ENCODE measurements at regions not wholly inside any gene's neighbourhood (a gene's known extent, or its start where the extent isn't known, plus 50 kb on each side); places are given as distances from the start of the nearest gene placed in this dataset.
A peak's percentile ranks its signal among the peaks of the same experiment; 100 is the strongest.

GRCh38 chr17:31743797-31744196 lies 115.2 kb downstream of the COPRS start:
- peak overlapping the region in 2 of 5 donors; percentile 5 to 60 for H3K27ac ChIP-seq
- intact Hi-C loops (cut with DNase I; ENCODE audit: low total_unique reads) = no loop called here
- peaks cover 0 to 50% (median 21%) of the 10 kb centered on the region in 4 donors for H3K4me1 ChIP-seq
- no peaks in the 10 kb centered on the region for H3K36me3 ChIP-seq
- 22 to 45% (median 41%) methylated on average over 2 of the region's 2 CpGs for WGBS, 5 donors
- no peaks in the 10 kb centered on the region for H3K9me3 ChIP-seq
- no peak overlapping the region for H3K4me3 ChIP-seq
- no peaks in the 10 kb centered on the region for H3K27me3 ChIP-seq
- no peak for TF ChIP-seq POLR2A (IDR thresholded peaks at IDR 0.05)
- TF ChIP-seq CTCF (IDR thresholded peaks at IDR 0.05) = no peak
- TF ChIP-seq POLR2AphosphoS5 (IDR thresholded peaks at IDR 0.05) = no peak
- no peak for TF ChIP-seq EP300 (IDR thresholded peaks at IDR 0.05)
- DNase-seq = peak in 1 of 2 donors; percentile 50

GRCh38 chr17:31741371-31741770 lies 117.7 kb downstream of the COPRS start:
- no peak for TF ChIP-seq POLR2AphosphoS5 (IDR thresholded peaks at IDR 0.05)
- no peak for TF ChIP-seq POLR2A (IDR thresholded peaks at IDR 0.05)
- TF ChIP-seq EP300 (IDR thresholded peaks at IDR 0.05) = no peak
- TF ChIP-seq CTCF (IDR thresholded peaks at IDR 0.05) = no peak
- intact Hi-C loops (cut with DNase I; ENCODE audit: low total_unique reads) = no loop called here
- Histone ChIP-seq H3K4me1 (peaks cover 0 to 67% (median 27%) of the 10 kb centered on the region in 4 donors), H3K36me3 (no peaks in the 10 kb centered on the region), H3K27ac (peak overlapping the region in 1 of 5 donors; percentile 64), H3K27me3 (no peaks in the 10 kb centered on the region), H3K9me3 (no peaks in the 10 kb centered on the region), H3K4me3 (no peak overlapping the region)
- DNase-seq = no peak
- 65 to 75% (median 69%) methylated on average over 3 of the region's 3 CpGs for WGBS, 5 donors

GRCh38 chr17:31740611-31741082 lies 118.4 kb downstream of the COPRS start:
- Histone ChIP-seq H3K4me1 (peaks cover 0 to 67% (median 27%) of the 10 kb centered on the region in 4 donors), H3K27ac (peak overlapping the region in 2 of 5 donors; percentile 26 to 64)
- TF ChIP-seq POLR2A (IDR thresholded peaks at IDR 0.05) (no peak), EP300 (IDR thresholded peaks at IDR 0.05) (no peak), CTCF (IDR thresholded peaks at IDR 0.05) (no peak), POLR2AphosphoS5 (IDR thresholded peaks at IDR 0.05) (no peak)

GRCh38 chr17:31738996-31739699 lies 119.9 kb downstream of the COPRS start:
- WGBS, 5 donors = 65 to 87% (median 75%) methylated on average over 2 of the region's 2 CpGs

More at GRCh38 chr17:31740611-31741082, 118.4 kb downstream of the COPRS start:
- peak in 1 of 2 donors; percentile 21 for DNase-seq
- WGBS, 5 donors = 48 to 57% (median 56%) methylated on average over 4 of the region's 4 CpGs
- intact Hi-C loops (cut with DNase I; ENCODE audit: low total_unique reads) = no loop called here
- Histone ChIP-seq H3K27me3 (no peaks in the 10 kb centered on the region), H3K36me3 (no peaks in the 10 kb centered on the region), H3K4me3 (no peak overlapping the region), H3K9me3 (no peaks in the 10 kb centered on the region)

More at GRCh38 chr17:31738996-31739699, 119.9 kb downstream of the COPRS start:
- Histone ChIP-seq H3K4me1 (peaks cover 0 to 54% (median 16%) of the 10 kb centered on the region in 4 donors), H3K27ac (peak overlapping the region in 2 of 5 donors; percentile 40 to 64), H3K27me3 (no peaks in the 10 kb centered on the region), H3K36me3 (no peaks in the 10 kb centered on the region), H3K9me3 (no peaks in the 10 kb centered on the region), H3K4me3 (no peak overlapping the region)
- TF ChIP-seq EP300 (IDR thresholded peaks at IDR 0.05) (no peak), POLR2AphosphoS5 (IDR thresholded peaks at IDR 0.05) (peak in 1 of 3 donors; percentile 31), POLR2A (IDR thresholded peaks at IDR 0.05) (no peak), CTCF (IDR thresholded peaks at IDR 0.05) (no peak)
- intact Hi-C loops (cut with DNase I; ENCODE audit: low total_unique reads) = no loop called here
- peak in 1 of 2 donors; percentile 27 for DNase-seq

Data from stomach (tissue), 8 donors.